ENCODE measurements at regions not wholly inside any gene's neighbourhood (a gene's known extent, or its start where the extent isn't known, plus 50 kb on each side); places are given as distances from the start of the nearest gene placed in this dataset.

- TF ChIP-seq POLR2A (IDR thresholded peaks at IDR 0.05) (no peak), CTCF (IDR thresholded peaks at IDR 0.05) (no peak)
- H3K4me3 ChIP-seq: no peak overlapping the region
- H3K4me1 ChIP-seq: no peaks in the 10 kb centered on the region
- H3K27me3 ChIP-seq: no peaks in the 10 kb centered on the region
- no peaks in the 10 kb centered on the region for H3K9me3 ChIP-seq
- intact Hi-C loops (cut with DNase I; ENCODE audit: low total_unique reads): no loop called here
- DNase-seq: no peak
- H3K27ac ChIP-seq: no peak overlapping the region
- H3K36me3 ChIP-seq (ENCODE audit: low read depth, missing control alignments): no peaks in the 10 kb centered on the region
- WGBS, 2 donors: 74 to 77% methylated on average over 10 to 13 of the region's 13 CpGs
Measured at GRCh38 chr14:105843444-105844046, 317.2 kb downstream of the TMEM121 start.

GRCh38 chr14:105844047-105844630 is 317.8 kb downstream of the TMEM121 start:
- WGBS, 2 donors: 88% methylated on average over 7 to 16 of the region's 16 CpGs
- Histone ChIP-seq H3K36me3 (ENCODE audit: low read depth, missing control alignments) (no peaks in the 10 kb centered on the region), H3K4me3 (no peak overlapping the region), H3K27me3 (no peaks in the 10 kb centered on the region), H3K9me3 (no peaks in the 10 kb centered on the region), H3K4me1 (no peaks in the 10 kb centered on the region), H3K27ac (no peak overlapping the region)
- intact Hi-C loops (cut with DNase I; ENCODE audit: low total_unique reads): no loop called here
- no peak for DNase-seq
- no peak for TF ChIP-seq CTCF (IDR thresholded peaks at IDR 0.05)
- no peak for TF ChIP-seq POLR2A (IDR thresholded peaks at IDR 0.05)

- Histone ChIP-seq H3K36me3 (ENCODE audit: low read depth, missing control alignments) (no peaks in the 10 kb centered on the region), H3K4me1 (no peaks in the 10 kb centered on the region), H3K27ac (no peak overlapping the region), H3K27me3 (no peaks in the 10 kb centered on the region), H3K9me3 (no peaks in the 10 kb centered on the region), H3K4me3 (no peak overlapping the region)
- TF ChIP-seq POLR2A (IDR thresholded peaks at IDR 0.05): no peak
- TF ChIP-seq CTCF (IDR thresholded peaks at IDR 0.05): no peak
- no peak for DNase-seq
- 84 to 87% methylated on average over 14 to 18 of the region's 18 CpGs for WGBS, 2 donors
- intact Hi-C loops (cut with DNase I; ENCODE audit: low total_unique reads): no loop called here
Measured at GRCh38 chr14:105844810-105845724, 318.7 kb downstream of the TMEM121 start.

- Histone ChIP-seq H3K4me1 (no peaks in the 10 kb centered on the region), H3K27ac (no peak overlapping the region), H3K9me3 (no peaks in the 10 kb centered on the region), H3K27me3 (no peaks in the 10 kb centered on the region), H3K4me3 (no peak overlapping the region), H3K36me3 (ENCODE audit: low read depth, missing control alignments) (no peaks in the 10 kb centered on the region)
- intact Hi-C loops (cut with DNase I; ENCODE audit: low total_unique reads): no loop called here
- TF ChIP-seq CTCF (IDR thresholded peaks at IDR 0.05) (no peak), POLR2A (IDR thresholded peaks at IDR 0.05) (no peak)
- WGBS, 2 donors: 82 to 85% methylated on average over 4 to 10 of the region's 10 CpGs
- DNase-seq: no peak
Measured at GRCh38 chr14:105845725-105846309, 319.4 kb downstream of the TMEM121 start.

Data from testis (tissue), 2 donors.